Hematopoietic multipotent progenitor cell treated with erythropoietin and hydrocortisone succinate and interleukin-3 and kit ligand, for 15 days (in vitro differentiated cells): ENCODE measurements at regions not wholly inside any gene's neighbourhood (a gene's known extent, or its start where the extent isn't known, plus 50 kb on each side); places are given as distances from the start of the nearest gene placed in this dataset.

ENCODE experiments used
- DNase-seq: peaks from one replicate; pipeline ENCODE4 v3.0.0-alpha.2; 2015; ENCODE audit warnings: low spot score

DNA sequence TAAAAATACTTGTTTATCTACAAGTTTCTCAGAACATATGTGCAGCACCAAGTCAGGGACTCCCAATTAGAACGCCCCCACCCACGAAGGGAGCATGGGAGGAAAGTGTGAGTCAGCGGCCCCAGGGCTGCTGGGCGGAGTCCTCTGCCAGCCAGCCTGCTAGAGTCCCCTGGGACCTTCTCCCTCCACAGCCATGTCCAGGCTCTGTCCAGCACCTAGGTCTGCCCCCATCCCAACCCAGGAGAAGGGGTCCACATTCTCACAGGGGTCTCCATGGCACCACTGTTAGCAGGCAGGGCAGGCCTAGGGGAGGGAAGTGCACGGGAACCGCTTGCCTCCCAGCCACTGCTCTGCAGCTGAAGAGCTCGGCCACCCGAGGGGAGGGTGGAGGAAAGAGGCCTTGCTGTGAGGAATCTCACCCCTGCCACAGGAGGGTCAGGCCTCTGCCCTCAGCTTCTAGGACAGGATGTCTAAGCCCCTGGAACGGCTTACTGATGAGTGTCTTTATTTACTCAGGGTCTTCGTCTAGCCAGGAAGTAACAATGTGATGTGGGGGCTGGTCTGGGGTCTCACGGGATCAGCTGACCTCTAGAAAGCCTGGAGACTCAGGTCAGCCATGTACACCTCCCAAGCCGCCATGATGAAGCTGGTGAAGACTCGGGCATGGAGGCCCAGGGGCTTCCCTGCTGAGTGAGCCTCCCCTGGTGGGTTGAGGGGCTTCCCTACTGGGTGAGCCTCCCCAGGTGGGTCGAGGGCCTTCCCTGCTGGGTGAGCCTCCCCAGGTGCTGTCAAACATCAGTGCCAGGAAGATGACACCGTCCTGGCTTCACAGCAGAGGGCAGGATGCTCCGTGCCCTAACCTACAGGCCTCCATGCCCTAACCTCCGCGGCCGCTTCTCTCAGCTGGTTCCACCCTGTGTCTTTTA lies 190.3 kb downstream of the RBFOX3 start:
- no peak for DNase-seq

DNA sequence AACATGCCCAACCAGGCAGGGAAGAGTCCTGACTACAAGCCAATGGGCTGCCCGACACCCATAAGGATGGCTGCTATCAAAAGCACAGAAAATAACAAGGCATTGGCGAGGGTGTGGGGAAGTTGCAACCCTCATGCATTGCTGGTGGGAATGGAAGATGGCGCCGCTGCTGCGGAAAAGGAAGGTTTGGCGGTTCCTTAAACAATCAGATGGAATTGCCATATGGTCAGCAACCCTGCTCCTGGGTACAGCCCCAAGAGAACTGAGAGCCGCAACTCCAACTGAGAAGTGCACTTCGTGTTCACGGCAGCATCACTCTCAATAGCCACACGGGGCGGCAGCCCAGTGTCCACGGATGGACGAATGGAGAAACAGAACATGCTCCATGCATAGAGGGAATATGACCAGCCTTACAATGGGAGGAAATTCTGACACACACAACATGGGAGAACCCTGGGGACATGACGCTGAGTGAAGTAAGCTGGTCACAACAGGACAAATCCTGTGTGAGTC lies 193.3 kb downstream of the RBFOX3 start:
- DNase-seq, result no peak

DNA sequence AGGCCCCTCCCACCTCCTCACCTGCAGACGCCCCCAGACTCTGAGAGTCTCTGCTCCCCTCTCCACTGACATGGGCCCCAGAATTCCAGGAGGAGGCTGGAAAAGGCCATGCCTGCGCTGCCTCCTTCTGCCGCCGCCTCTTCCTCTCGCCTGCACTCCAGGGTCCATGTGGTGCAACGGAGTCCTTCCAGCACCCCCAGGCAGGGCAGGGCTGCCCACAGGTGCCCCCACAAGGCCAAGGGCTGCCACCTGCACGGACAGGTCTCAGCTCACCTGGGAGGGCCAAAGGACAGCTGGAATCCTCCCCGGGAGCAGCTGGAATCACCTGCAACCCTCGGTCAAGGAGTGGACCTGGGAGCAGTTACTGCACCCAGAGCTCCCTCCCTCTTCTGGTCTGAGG lies 194.9 kb downstream of the RBFOX3 start:
- no peak for DNase-seq

DNA sequence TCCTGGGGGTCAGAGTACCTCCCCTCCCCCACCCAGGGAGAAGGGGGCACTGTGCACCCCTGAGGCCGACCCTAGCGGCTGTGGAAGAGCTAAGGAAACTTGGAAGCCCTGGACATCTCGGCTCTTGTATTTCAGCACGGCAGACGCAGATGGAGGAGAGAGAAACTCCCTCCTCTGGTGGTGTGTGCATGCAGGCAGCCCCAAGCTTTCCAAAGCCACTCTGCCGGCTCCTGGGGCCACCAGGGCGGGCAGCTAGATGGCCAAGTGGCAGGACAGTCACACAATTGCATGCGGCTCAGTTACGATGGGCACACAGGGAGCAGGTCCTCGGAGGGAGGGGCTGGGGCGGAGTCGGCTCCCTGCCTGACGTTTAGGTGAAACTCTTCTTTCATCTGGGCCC lies 195.5 kb downstream of the RBFOX3 start:
- DNase-seq, result no peak

DNA sequence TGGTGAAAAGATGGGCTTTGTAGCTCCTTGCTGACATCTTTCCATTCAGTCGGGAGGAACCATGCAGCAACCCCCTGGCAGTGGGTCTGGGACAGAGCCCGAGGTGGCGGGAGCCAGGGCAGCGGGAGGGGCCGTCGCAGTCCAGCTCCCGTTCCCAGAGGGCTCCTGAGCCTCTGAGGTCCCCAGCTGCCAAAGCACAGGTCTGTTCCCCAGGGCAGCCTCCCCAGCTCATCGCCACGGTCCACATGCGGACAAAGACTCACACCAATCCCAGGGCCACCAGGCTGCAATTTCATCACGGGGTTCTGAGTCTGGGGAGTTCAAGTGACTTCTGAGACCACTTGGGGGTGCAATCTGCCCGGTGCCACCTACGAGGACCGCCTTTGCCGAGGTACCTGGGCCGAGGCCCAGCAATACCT lies 196.0 kb downstream of the RBFOX3 start:
- DNase-seq, result no peak

DNA sequence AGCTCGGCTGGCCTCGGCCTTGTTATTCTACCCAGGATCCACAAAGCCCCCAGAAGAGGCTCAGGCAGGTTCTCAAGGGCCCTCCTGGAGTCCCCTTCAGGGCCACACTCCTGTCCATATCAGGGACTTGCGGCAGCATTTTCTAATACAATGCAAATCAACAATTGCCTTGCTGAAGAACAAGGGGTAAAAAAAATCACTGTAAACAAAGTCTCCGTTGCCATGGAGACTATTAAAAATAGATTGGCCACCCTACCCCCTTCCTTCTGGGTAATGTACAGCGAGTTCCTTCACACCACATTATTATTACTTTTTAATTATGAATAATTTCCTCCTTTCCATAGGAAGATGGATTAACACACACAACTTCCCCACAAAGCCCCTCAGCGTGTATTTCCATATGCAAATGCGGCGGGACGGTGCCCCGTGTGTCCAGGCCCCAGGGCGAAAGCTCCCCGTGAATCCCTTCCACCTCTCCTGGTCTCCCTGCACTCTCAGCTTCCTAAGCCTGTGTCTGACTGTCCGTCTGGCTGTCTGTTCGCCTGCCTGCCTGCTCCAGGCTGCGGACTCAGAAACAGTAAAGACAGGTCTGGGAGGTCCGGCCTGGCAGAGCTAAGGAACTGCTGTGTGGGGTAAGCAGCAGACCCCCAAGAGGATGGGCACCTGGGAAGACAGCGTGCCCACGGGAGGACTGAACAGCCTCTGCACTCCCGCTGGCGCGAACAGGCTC lies 196.6 kb downstream of the RBFOX3 start:
- no peak for DNase-seq

DNA sequence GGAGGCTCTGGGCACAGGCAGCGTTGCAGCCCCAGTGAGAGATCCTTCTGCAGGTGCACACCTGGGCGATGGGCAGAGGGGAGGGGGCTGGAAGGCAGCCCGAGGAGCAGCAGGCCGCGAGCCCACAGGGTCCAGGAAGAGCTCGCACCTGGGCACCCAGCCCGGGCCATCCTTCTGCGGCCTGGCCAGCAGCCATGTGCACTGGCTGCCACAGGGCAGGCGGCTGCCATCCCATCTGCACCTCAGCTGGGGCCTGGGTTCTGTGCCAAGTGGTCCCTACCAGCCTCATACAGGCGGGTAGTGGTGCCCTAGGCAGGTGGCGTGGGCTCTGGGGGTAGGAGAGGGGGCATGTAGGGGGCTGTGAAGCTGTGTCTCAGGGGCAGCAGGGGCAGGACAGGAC lies 197.2 kb downstream of the RBFOX3 start:
- no peak for DNase-seq

DNA sequence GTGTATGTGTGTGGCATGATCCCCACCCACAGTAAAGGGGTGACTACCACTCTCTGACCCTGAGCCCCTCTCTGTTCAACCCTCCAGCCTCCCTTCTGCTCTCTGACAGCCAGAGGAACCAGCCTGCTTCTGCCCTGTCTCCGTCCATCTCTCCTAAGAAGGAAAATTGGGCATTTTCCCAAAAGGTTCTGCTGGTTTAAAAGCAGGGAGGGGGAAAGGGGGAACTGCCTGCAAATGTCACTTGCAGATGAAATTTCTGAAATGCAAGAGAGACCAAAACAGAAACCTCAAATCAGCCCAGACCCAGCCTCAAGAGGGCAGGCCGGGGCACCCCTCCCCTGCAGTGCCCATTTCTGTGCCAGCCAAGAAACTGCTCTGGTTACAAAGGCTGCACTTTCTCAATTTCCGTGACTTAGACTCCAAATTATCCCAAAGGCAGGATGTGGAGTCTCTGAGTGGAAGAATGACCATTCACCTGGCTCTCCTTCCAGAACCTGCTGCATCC lies 197.9 kb downstream of the RBFOX3 start:
- DNase-seq, result no peak

DNA sequence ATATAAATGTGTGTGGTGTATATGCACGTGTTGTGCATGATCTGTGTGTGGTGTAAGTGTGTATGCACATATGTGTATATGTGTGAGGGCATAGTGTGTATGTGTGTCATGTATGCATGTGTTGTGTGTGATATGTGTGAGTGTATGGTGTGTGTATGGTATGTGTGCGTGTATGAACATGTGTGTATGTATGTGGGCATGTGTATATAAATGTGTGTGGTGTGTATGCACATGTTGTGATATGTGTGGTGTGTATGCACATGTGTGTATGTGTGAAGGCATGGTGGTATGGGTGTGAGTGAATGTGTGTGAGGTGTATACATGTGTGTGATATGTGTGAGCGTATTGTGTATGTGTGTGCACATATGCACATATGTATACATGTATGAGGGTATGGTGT lies 198.7 kb downstream of the RBFOX3 start:
- no peak for DNase-seq

DNA sequence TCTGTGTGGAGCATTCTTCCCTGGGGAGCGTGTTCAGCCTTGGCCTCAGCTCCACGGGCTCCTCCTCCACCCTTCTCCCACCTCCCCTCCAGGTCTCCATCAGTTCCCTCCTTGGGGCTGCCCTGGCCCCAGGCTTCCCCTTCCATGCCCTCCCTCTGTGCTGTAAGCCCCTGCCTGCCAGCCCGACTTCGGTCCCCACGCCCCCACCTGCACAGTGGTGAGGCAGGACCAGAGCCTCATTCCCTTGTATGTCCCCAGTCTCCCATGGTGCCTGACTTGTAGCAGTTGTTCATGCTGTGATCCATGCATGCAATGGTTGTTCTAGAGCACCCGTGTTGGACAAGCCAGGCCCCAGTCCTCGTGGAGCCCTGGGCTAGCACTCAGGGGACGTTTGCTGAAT lies 199.4 kb downstream of the RBFOX3 start:
- DNase-seq, result no peak

DNA sequence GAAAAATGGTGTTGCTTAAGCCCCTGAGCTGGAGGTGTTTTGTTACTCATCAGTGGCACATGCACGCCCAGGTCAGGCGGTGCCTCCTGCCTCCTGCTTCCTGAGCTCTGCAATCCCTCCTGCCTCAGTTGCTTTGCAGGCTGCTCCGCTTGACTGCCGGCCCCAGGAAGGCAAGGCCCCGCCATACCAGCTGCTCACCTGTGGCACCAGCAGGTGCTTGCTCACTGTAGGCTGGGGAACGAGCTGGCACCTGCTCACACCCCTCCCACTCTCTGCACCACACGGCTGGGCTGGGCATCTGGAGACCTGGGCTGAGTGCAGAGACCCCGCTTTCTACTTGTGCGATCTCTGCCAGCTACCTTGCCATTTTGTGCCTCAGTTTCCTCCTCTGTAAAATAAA lies 200.2 kb downstream of the RBFOX3 start:
- DNase-seq, result no peak

DNA sequence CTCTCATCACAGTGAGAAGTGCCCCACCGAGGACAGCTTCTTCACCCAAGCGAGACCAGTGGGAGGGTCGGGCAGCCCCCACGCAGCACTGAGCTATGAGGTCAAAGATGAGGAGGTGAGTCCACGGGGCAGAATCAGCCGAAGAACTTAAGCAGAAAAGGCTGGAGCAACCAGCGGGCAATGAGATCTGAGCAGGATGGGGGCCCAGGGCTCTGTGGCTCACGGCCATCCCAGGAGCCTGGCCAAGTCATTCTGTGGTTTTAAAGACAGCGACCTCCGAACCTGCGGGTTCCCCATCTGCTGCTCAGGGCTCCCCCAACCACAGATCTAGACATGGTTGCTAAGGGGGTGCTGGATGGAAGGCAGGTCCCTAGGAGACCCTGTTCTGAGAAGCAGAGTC lies 202.6 kb downstream of the RBFOX3 start:
- DNase-seq, result no peak

DNA sequence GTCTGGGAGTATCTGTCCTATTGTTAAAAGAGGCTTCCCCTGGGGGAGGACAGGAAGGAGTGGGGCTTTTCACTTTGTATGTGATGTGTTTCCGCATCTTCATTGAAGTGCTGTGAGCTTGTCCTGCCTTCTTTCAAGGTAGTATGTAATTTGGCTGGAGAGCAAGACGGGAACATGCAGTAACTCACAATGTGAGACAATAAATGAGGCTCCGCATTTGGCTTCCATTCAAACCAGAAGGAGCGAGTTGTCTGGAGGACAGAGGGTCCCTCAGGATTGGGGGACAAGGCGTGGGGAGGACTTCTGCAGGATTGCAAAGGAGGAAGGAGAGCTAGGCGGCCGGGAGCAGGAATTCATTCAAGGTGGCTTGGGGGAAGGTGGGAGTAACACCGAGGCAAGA lies 203.5 kb downstream of the RBFOX3 start:
- no peak for DNase-seq

DNA sequence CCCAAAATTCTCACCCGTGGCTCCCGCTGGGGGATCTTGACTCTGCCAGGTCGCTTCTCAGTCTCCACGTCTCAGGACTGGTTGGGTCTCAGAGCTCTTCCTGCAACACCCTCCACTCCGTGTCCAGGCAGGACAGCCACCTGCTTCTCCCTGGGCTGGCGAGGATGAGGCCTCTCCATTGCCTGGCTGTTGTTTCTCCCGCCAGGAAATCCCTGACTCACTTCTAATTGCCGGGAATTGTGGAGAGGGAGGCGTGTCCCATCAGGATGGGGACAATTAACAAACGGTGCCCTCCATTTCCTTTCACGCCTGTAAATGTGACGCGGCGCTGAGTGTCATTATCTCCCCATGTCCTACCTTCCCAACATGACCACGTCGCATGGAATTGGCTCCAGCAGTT lies 204.5 kb downstream of the RBFOX3 start:
- no peak for DNase-seq

DNA sequence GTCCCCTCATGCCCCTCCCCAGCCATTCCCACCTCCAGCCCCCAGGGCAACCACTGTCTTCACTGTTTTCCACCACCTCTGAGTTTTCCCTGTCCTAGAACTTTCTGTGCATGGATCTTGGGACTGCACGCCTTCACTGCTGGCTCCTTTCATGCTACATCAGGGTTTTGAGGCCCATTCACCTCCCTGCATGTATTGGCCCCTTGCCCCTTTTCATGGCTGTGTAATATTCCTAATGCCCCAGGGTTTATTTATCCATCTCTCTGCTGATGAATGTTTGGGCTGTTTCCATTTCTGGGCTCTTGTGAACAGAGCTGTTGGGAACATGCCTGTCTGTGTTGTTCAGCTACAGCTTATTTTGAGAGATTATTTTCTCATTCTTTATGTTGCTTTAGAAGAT lies 205.0 kb downstream of the RBFOX3 start:
- DNase-seq, result no peak

DNA sequence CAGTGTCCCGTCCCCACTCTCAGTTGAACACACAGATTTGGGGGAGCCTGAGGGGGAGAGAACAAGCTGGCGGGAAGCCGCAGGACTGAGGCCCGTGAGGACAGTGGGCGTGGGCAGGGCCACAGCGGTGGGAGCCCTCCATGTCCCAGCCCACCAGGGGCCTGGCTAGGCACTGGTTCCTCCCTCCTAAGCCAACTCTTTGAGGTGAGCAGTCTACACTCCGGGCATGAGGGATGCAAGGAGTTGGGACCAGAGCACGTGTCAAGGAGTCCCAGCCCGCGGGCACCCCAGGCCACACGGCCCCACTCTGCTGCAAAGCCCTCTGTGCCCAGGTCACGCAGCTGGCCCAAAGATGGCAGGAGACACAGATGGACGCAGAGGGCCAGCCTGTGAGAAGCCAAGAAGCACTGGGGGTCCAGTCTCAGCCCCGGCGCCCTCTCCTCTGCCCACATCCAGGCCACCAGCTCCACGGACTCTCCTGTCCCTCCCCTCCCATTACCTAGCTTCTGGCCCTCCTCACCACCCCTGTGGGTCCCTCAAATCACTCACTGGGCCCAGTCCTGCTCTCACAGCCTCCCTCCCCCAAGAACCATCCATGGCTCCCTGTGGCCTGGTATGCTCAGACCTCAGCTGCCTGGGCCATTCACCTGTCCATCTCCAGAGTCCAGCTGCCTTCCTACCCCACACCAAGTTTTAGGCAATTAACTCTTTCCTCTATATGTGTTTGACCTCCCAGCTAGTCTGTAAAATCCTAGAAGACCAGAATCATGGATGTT lies 206.5 kb downstream of the RBFOX3 start:
- DNase-seq, result no peak

DNA sequence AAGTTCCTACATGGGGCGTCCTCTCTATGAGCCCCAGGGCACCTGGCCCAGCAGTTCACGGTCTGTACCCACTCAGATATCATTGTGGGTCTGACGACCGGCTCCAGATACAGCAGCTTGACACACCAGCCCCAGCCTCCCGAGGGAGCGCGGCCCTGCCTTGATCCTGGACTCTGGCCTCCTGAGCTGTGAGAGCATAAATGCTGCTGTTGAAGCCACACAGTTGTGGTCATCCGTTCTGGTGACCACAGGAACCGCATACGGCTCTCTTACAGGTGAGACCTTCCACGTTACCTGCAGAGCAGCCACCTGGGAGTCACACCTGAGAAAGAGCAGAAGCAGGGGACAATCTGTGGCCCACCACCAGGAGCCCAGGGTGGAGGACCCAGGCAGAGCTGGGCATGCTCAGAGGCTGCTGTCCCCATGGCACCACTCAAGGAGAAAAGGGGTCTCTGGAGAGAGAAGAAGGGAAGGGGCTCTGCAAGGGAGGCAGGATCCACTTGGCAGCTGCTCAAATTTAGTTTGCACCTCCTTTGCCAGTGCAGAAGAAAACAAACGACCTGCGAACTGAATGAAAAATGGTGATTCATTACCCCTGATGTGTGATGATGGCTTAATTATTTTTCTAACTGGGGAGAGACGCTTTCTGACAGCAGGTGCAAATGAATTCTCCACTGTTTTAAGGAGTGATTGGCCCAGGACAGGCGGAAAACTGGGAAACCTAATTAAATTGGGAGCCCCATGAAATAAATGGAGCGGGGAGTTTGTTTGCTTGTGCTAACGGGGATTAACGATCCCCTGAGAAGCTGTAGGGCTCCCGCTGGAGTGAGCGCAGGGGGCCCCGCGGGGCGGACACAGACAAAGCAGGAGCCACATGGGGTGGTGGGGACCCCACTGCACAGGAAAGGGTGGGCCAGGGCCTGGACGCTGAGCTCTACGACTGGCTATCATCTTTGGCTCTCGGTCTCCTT lies 208.9 kb downstream of the RBFOX3 start:
- DNase-seq, result no peak

DNA sequence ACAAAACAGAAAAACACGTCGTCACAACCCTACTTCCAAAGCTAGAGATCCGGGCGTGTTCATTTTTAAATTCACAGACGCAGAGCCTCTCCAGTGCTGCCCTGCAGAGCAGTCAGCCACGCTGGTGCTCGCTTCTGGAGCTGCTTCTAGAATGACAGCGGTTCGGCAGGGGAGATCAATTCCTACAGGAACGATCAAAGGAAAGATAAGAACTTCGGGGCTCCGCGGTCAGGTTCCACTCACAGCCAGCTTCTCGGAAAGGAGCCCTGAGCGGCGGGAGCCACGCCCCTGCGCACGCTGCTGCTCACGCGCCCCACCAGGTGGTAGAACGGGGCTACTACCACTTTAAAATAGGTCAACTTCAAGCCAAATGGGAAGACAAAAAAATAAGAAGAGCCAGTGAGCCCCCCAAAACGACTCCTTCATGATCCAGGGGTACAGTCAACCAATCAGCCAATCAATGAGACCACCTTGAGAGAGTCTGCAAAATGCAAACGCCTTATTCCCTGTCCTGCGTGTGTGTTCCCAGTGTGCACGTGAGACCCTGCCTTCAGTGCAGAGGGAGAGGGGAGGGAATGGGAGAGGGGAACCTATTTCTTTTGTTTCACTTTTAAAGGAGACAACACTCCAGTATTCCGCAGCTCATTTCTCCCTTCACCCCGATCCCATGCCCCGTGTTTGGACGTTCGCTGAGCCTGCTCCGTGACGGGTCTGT lies 209.7 kb downstream of the RBFOX3 start:
- DNase-seq, result peak; percentile 63

DNA sequence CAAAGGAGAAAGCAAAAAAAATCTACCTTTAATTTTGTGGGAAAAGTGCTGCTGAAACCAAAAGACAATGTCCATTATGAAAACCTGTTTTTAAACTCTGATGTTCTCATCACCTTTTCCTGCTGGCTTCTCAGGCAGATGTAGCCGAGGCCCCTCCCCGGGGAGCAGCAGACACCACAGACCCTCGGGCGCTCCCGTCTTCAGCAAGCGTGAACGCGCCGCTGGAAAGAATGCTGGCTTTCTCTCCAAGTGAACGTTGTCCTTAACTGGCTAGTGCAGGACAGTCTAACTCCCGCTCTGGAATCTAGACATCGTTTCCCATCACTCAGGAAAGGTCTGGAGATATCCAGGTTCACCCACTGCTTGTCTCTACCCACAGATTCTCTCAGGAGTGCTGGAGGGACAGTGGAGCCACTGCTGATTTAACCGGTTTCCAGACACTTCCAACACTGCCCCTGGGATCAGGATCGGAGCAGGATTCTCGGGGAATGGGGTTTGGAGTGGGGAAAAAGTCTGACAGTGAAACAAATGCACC lies 211.2 kb downstream of the RBFOX3 start:
- DNase-seq, result no peak

DNA sequence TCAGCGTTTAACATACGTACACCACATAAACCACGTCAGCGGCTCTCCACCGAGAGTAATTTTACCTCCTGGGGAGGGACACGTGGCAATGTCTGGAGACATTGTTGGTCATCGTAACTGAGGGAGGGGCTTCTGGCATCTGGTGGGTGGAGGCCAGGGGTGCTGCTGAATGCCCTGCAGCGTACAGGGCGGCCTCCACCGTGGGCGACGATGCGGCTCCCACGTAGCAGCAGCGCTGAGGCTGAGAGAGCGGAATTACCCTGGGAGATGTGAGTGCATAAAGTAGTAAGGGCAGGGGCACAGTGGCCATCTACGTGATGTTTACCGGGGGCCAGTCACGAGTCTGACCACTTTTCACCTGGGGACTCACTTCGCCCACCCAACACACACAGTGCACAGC lies 212.4 kb downstream of the RBFOX3 start:
- DNase-seq, result no peak
